Sciatic nerve (tissue), 2 donors: ENCODE measurements at regions not wholly inside any gene's neighbourhood (a gene's known extent, or its start where the extent isn't known, plus 50 kb on each side); places are given as distances from the start of the nearest gene placed in this dataset.

ENCODE experiments used
- ATAC-seq: fragments of 200-7000 bp; cut with Tn5 transposase; one replicate; pipeline ENCODE4 v1.9.1; 2020; ENCODE audit warnings: mild to moderate bottlenecking, moderate library complexity
- DNase-seq: peaks from one replicate; pipeline ENCODE4 v3.0.0-alpha.2; 2020; ENCODE audit warnings: low spot score
- intact Hi-C: fragments of 100-400 bp; cut with DNase I; formaldehyde crosslinking; loops from one replicate; pipeline ENCODE4 v1.14.2; 2022
- donor health status: DM: no; HTN: no; CAD: no.
- donor health status: DM: no; HTN: no; CAD: no.

DNA sequence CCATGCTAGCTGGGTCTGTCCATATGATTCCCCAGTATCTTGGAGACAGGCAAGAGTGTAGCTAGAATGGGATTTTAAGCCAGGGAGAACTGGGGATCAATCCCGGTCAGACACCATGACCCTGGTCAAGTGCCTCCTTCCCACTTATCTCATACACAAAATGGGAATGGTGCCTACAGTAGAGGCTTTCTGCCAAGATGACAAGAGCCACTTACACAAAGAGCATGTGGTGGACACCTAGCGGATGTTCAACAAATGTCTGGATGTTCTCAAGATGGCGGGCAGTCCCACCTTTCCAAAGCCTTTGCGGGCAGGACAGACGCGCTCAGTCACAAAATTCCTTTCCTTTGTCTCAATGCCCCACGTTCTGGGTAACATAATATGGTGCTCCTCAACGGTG is 57.3 kb downstream of the MAF start:
- DNase-seq (no peak), ATAC-seq (no peak)
- intact Hi-C loops, result no loop called here

DNA sequence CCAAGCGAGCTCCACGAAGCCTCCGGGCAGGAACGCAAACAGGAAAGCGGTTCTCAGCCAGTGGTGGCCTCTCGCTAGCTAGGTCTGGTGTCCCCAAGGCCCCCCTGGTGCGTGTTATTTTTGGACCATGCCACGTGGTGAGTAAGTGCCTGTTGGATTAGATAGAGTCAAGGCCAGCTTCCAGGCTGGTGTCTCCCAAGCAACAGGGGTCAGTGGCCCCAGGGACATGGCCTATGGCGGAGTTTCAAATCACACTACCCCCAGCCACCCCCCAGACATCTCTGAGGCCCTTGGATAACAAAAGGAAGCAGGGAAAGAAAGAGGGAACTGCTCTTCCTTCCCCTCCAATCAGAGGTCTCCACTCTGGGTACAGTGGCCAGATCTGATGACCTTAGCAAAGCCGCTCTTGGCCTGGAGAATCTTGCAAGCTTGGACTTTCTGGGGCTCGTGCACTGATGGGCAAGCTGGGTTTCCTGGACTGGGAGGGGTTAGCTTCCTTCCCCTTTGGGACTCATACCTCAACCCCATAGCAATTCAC is 58.2 kb downstream of the MAF start:
- intact Hi-C loops, result no loop called here
- DNase-seq (peak; percentile 63), ATAC-seq (peak; percentile 89)

DNA sequence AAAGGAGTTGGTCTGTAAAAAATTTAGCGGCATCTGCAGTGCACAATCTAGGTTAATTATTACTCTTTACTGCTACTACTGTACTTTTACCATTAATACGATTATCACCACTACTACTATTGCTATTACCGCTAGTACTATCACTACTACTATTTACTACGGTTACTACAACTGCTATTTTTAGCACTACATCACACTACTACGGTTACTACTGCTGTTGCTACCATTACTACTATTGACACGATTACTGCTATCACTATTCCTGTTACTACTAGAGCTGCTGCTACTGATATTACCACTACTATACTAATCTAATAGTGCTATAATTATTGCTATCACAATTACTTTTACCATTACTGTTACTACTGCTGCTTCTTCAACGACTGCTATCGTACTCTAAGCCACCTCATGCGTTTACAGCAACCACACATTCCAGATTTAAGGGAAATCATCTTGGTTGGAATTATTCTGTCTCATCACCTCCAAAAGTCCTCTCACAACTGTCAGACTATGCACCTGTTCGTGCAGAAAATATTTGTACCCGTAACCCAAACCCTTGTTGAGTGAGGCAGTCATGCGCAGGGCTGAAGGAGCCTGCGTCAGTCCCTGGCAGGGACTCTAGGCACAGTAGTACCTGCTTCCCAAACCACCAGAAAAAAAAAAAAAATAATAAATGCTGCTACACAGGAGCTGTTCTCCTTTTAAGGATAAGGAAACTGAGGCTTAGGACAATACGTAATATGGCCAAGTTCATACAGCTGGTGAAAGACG is 59.5 kb downstream of the MAF start:
- intact Hi-C loops, result no loop called here
- ATAC-seq (no peak), DNase-seq (no peak)

DNA sequence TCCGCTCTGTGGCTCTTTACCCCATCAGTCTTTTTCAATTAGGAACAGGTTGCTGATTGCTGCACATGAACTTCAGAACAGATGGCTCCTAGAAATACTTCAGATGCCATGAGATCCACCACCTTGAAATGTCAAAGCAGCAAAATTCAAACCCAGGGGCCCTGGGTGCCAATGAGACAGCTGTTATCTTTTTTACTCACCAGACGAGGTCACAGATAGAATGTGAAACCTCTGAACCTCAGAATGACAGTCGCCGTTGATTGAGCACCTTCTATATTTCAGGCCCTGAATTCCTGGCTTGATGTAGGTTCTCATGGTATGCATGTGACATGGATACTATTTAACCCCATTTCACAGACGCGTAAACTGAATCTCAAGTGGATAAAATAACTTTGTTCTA is 63.0 kb downstream of the MAF start:
- intact Hi-C loops, result no loop called here
- DNase-seq (no peak), ATAC-seq (no peak)

DNA sequence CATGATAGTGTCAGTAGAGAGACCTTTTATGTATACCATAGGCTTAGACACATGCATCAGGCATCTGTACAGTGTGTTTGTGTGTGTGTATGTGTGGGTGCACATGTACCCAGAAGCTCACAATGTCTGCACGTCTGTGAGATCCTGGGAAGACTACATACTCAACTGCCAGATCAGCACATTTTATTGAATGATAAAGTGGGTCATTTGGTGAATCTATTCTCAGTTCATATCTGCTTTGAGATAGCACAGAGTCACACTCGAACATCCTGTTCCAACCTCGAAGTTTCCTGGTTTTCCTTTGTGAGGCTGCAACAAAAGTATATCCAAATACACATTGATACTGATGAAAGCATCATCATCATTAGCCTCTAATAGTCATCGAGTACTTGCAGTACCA is 63.6 kb downstream of the MAF start:
- intact Hi-C loops, result no loop called here
- no peak for DNase-seq
- ATAC-seq, result no peak

DNA sequence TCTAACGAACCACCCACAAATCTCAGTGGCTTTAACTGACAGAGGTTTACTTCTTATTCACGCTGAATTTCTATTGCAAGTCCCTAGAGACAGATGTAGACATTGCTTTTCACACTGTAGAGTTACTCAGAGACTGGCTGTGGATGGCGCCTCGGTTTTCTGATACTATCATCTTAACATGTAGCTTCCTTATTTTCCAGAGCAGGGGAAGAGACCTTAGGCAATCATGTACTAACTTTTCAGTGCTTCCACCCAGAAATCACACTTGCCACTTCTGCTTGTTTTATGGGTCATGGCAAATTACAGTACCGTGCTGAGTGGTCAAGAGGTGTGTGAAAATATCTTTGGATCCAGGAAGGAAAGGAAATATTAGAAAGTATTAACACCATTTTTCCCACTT is 65.4 kb downstream of the MAF start:
- no peak for DNase-seq
- peak; percentile 15 for ATAC-seq

DNA sequence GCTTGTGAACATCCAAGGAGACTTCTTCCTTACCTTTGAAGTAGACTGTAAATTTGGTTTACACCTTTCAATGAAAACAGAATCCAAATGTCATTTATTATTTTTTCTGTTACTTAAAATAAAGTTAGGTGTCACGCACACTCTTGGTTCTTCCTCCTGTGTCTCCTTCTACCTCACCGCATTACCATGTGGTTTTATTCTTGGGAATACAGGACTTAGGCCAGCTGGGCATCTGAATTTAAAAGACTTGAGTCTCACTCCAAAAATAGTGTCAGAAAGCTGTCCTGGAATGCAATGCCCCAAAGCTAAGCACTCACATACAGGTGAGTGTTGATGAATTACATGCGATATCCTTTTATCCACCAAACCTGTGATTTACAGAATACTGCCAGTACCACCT is 66.4 kb downstream of the MAF start:
- ATAC-seq (no peak), DNase-seq (no peak)
- intact Hi-C loops, result no loop called here

More for the DNA sequence above, 65.4 kb downstream of the MAF start:
- intact Hi-C loops, result no loop called here

DNA sequence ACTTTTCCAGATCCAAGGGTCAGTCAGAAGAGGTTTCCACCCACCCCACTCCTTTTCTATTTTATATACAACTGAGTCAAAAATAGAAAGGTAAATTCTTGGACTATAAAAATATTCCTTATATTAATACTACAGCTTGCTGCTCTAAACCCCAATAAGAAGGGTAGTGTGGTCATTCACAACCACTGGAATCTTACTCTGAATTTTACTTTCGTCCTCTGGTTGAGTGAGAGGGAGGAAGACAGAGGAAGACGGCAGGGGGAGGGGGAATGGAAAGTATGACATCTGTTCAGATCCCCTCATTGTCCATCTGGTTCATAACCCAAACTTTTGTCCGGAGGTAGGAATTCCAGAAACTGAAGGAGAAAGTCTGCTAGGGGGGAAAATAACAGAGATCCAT is 67.2 kb downstream of the MAF start:
- intact Hi-C loops, result no loop called here
- ATAC-seq, result no peak
- no peak for DNase-seq

DNA sequence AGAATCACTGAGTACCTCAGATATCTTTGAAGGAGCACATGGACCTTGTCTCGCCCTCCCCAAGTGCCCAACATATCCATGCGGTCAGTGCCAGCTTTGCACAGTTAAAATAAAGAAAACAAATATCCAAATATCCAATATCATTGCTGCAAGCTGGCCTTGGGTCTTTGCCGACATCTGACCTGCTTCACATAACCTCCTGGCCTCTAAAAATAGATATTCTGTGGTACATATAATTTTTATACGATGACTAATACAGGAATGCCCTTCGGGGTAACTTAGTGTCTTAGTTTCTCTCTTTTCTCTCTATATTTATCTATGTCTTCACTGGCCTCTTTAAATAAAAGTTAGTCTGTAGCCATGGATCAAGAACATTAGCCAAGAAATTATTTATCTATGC is 67.8 kb downstream of the MAF start:
- no peak for ATAC-seq

DNA sequence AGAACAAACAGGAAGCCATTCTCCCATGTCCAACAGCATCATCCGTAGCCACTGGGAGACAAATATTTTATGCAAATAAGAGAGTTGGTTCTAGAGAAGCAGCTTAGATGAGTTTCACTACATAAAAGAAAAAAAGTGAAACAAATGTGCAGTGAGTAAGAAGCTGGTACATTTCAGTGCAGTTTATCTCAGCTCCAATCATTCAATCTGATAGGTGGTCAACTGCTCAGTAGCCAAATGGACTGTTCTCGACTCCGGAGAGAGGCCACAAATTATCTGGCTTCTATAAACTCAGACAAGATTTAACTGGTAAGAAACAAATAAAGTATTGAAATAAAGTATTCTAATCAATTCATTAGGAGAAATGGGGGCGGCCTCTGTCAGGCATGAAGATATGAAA is 68.3 kb downstream of the MAF start:
- ATAC-seq (no peak), DNase-seq (no peak)
- intact Hi-C loops, result no loop called here

More for the DNA sequence above, 67.8 kb downstream of the MAF start:
- no peak for DNase-seq
- intact Hi-C loops, result no loop called here

DNA sequence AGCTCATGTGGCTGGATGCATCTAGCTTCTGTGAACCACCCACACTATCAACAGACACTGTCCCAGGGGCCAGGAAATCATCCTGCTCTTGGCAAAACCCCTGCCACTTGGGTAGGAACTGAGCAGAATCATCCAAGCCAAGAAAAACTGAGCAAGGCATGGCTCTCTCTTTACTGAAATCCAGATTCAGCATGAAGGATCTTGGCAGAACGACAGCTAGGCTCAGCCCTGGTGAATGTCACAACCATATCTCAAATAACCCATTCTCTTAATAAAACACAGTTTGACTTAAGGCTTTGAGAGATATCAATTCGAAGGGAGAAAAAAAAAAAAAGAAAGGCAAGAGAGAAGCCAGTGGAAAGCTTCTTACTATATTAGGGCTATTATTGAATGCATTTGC is 72.2 kb downstream of the MAF start:
- ATAC-seq (peak; percentile 36), DNase-seq (no peak)
- intact Hi-C loops, result no loop called here

DNA sequence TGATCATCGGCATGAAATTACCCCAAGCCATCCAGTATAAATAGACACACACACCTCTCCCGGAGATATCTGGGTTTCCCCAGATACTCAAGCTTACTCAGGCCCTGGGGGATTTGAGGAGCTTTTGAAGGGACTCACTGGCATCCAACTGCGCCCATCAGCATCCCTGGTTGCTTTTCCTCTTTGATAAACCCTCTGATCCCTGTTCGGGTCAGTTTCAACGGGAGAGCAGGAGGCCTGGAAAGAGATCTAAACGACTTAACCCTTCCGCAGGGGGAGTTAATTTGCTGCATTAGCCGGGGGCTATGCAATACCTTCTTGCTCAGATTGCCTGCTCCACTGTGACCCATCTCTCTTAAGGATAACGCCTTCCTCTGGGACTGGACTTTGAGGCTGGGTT is 76.6 kb downstream of the MAF start:
- DNase-seq (no peak), ATAC-seq (no peak)
- intact Hi-C loops, result no loop called here

DNA sequence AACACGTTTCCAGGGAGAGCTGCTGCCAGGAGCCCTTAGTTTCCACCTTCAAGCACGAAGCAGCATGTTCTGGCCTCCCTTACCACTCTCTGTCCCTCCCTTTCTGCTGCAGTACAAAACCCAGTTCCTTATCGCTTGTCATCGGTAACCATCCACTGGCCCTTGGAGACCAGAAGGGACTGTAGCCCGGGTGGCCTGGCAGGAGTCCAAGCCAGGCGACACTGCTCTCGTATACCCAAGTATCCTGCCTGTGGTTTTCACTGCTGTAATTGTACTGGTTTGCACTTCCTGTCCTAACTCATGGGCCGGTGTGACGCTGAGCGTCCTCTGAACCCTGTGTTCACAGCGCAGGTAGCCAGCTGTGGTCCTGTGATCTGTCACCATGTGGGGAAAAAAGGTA is 81.1 kb downstream of the MAF start:
- ATAC-seq, result peak; percentile 65
- no peak for DNase-seq
- intact Hi-C loops, result no loop called here

DNA sequence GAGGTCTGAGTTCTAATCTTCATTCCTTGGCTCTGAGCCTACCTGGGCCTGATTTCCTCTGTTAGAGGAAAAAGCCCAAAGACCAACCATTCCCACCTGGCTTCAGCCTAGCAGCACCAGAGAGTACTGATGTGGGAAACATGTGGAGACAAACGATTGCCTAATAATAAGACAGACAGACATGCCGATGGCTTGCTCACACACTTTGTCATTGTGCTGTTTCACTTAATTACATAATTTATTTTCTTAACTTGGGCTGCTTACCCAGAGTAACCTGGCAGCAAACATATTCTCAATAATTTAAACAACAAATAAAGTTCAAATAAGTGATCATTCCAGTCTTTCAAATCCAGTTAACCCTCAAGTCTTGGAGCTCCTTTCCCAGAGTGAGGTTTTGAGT is 83.4 kb downstream of the MAF start:
- ATAC-seq (no peak), DNase-seq (no peak)
- intact Hi-C loops, result no loop called here

DNA sequence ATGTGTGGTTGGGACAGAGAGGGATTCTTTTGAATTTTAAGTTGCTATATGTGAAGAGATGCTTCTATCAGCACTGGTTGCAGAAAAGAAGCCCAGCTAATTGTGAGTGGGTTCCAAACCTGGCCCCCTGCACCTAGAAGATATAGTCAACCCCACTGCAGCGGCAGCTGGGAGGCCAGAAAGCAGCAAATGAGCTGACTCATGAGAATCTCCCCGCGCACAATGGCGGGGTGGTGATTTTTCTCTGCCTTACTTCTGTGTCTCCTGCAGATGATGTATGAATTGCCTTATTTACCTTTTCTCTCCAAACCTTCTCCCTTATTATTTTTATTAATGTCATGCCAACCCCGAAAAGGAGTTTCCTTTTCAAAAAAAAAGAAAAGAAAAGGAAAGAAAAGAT is 89.7 kb downstream of the MAF start:
- intact Hi-C loops, result no loop called here
- ATAC-seq (no peak), DNase-seq (no peak)

DNA sequence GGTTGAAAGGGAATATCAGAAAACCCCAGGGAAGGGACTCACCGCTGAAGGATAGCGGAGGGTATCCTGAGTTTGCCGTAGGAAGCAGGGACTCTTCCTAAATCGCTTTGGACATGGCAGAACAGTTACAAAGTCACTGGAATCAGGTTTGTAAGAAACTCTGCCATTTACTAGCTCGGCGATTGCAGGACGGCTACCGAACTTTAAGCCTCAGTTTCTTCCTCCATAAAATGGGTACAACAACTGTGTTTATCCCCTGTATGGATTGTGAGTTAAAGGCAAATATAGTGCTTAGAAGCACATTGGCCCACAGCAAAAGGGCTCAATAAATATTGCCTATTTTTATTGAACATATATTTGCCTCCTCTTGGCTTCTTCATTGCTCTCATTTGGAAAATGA is 90.6 kb downstream of the MAF start:
- intact Hi-C loops, result no loop called here
- DNase-seq, result no peak
- ATAC-seq, result no peak

DNA sequence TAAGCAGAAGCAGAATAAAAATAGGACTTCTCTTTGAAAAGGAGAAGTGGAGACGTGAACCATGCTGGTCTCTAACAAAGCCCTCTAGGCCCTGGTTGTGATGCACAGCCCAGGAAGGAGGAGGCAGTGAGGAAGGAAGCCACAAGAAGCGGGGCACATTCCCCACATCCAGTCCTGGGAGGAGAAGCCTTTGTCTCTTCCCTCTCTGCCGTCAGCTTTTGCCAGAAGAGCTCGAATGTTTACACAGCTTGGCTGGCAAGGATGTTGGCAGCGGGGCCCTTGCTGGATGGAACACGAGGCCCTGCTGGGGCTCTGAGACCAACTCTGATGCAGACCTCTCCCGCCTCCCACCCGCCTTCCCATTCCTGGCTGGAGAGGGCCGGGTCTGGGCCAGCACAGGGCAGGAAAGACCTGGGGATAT is 91.3 kb downstream of the MAF start:
- intact Hi-C loops, result no loop called here
- ATAC-seq (peak; percentile 86), DNase-seq (peak; percentile 65)

DNA sequence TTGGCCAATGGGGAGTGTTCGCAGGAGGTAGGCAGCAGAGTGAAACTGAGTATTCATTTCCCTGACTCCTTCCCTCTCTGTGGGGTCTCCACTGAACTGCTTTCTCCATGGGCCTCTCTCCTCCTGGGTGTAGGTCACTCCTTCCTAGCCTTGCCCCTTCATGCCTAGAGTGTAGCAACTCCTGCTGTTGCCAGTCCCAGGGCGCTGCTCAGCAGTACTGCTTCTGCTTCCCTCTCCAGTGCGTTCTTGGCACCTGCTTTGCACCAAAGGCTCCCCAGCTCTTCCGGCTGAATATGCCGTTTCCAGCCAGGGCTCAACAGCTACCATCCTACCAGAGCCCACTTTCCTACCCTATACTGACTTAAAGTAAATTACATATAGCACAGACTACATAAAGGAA is 92.2 kb downstream of the MAF start:
- DNase-seq (no peak), ATAC-seq (peak; percentile 46)
- intact Hi-C loops, result no loop called here

DNA sequence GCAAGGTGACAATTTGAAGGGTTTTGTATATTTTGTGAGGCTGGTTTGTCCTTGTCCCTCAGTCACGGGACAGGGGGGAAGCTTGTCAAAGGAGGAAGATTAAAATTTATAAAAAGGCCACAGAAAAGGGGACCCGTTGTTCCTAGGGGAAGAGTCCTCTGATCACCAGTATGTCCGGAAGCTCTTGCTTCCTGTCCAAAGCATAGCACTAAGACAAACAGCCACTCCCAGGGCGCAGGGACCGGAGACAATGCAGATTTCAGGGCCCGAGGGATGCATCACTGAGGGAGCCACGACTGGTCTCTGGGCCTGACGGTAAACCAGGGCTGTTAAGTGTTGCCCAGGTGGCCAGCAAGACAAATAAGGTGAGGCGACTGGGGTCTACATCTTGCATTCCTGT is 95.2 kb downstream of the MAF start:
- ATAC-seq, result peak; percentile 56
- no peak for DNase-seq
- intact Hi-C loops, result no loop called here

DNA sequence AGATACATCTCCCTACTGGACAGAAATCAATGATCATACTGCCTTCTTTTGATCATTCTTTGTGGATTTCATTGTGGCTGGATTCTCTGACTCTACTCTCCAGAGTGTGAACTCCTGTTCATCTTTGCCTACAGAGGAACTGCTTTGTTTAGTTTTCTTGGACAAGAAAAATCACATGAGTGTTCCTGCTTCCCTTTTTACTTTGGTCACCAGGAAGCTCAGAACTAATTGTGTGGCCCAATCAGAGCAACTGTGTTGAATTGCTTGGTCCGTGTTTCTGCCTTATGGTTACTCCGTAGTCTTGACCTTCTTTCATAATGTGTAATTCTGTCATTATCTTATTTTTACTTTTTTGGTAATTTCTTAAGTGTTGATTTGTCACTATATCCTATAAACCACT is 97.0 kb downstream of the MAF start:
- ATAC-seq, result no peak
- no peak for DNase-seq
- intact Hi-C loops, result no loop called here

DNA sequence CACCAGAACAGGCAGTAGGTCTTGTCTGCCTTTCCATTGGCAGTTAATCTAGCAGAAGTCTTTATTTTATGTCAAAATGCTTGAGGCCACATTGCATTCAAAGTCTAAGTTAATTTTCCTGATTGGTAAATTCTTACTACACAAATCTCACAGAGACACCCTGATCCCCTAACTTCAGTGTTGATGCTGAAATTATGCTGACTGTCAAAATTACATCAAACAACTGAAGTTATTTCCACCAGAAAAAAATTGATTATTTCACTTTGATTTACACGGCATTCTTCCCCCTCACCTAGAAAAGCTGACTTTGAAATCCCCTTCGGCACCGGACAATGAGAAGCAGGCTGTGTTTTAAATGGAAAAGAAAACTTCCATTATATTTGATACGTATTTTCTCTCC is 99.1 kb downstream of the MAF start:
- intact Hi-C loops, result no loop called here
- no peak for DNase-seq
- ATAC-seq, result no peak
